Gastrocnemius medialis (tissue), 4 donors: ENCODE measurements at regions not wholly inside any gene's neighbourhood (a gene's known extent, or its start where the extent isn't known, plus 50 kb on each side); places are given as distances from the start of the nearest gene placed in this dataset.

ENCODE experiments used
- POLR2A ChIP-seq, 2 donors: fragments of 450-650 bp; IDR thresholded peaks; one replicate each; pipeline ENCODE4 v1.6.1; 2017; ENCODE audit warnings: antibody characterized with exemption in 2 of 2, mild to moderate bottlenecking in 2 of 2, moderate library complexity in 2 of 2
- TF ChIP-seq, protein P1 (sequence below), 5 experiments: fragments of 450-650 bp in 3 of 5; fragments of 200-600 bp in 2 of 5; sonication (generic) in 2 of 5; IDR thresholded peaks in 4 of 5; conservative IDR thresholded peaks in 1 of 5; 1 replicate in 4 of 5; 2 replicates in 1 of 5; pipeline ENCODE4 v1.5.1; 2016 to 2019; ENCODE audit warnings: antibody characterized with exemption in 5 of 5, mild to moderate bottlenecking in 3 of 5, moderate library complexity in 3 of 5

DNA sequence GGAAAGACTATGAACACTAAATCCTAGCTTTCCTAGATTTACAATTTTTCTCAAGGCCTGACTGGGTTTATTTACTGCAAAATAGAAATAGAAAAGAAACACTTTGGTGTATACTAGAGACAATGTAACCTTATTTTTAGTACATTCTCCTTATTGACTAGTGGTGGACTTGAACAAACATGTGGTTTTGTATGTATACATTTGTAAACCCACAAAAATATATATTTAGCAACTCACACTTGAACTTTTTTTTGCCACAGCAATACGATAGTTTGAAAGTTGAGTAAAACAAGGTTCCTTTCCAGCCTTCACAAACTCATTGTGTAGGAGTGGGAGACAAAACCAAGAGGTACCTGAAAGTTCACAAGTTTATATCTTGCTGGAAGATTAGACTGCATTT, 1633.4 kb upstream of the LRRTM1 start:
- TF ChIP-seq, protein P1, sequence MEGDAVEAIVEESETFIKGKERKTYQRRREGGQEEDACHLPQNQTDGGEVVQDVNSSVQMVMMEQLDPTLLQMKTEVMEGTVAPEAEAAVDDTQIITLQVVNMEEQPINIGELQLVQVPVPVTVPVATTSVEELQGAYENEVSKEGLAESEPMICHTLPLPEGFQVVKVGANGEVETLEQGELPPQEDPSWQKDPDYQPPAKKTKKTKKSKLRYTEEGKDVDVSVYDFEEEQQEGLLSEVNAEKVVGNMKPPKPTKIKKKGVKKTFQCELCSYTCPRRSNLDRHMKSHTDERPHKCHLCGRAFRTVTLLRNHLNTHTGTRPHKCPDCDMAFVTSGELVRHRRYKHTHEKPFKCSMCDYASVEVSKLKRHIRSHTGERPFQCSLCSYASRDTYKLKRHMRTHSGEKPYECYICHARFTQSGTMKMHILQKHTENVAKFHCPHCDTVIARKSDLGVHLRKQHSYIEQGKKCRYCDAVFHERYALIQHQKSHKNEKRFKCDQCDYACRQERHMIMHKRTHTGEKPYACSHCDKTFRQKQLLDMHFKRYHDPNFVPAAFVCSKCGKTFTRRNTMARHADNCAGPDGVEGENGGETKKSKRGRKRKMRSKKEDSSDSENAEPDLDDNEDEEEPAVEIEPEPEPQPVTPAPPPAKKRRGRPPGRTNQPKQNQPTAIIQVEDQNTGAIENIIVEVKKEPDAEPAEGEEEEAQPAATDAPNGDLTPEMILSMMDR (IDR thresholded peaks at IDR 0.05 in 4 of 5, conservative IDR thresholded peaks at IDR 0.05 in 1 of 5), result no peak
- TF ChIP-seq POLR2A (IDR thresholded peaks at IDR 0.05), result no peak
